Activated naive CD4-positive, alpha-beta T cell treated with anti-CD3 and anti-CD28 coated beads, Interleukin-2, amount 50 U/mL, for 16 hours (primary cell): ENCODE measurements at regions not wholly inside any gene's neighbourhood (a gene's known extent, or its start where the extent isn't known, plus 50 kb on each side); places are given as distances from the start of the nearest gene placed in this dataset.
"Not testable (repeated sequence)": the region's sequence is repeated elsewhere in the genome, so short reads cannot be mapped to it uniquely, and the experiment has no call there.

Experiments used
- DNase-seq: peaks from one replicate; pipeline ENCODE4 v3.0.0-alpha.2; 2020

DNA sequence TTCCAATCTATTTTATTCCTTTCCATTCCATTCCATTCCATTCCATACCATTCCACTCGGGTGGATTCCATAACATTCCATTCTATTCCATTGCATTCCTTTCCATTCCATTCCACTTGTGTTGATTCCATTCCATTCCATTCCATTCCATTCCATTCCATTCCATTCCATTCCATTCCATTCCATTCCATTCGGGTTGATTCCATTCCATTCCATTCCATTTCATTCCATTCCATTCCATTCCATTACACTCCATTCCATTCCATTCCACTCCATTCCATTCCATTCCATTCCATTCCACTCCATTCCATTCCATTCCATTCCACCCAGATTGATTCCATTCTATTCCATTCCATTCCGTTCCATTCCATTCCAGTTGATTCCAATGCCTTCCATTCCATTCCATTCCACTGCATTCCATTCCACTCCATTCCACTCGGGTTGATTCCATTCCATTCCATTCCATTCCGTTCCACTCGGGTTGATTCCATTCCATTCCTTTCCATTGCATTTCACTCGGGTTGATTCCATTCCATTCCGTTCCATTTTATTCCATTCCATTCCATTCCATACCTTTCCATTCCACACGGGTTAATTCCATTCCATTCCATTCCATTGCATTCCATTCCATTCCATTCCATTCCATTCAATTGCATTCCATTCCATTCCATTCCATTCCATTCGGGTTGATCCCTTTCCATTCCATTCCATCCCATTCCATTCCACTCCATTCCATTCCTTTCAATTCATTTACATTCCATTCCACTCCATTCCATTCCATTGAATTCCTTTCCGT, 168.4 kb downstream of the CWH43 start:
- DNase-seq, result not testable (repeated sequence)

DNA sequence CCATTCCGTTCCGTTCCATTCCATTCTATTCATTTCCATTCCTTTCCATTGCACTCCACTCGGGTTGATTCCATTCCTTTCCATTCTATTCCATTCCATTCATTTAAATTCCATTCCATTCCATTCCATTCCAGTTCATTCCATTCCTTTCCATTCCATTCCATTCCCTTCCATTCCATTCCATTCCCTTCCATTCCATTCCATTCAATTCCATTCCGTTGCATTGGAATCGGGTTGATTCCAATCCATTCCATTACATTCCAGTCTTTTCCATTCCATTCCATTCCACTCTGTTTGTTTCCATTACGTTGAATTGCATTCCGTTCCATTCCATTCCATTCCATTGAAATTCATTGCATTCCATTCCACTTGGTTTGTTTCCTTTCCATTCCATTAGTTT, 169.2 kb downstream of the CWH43 start:
- not testable (repeated sequence) for DNase-seq

DNA sequence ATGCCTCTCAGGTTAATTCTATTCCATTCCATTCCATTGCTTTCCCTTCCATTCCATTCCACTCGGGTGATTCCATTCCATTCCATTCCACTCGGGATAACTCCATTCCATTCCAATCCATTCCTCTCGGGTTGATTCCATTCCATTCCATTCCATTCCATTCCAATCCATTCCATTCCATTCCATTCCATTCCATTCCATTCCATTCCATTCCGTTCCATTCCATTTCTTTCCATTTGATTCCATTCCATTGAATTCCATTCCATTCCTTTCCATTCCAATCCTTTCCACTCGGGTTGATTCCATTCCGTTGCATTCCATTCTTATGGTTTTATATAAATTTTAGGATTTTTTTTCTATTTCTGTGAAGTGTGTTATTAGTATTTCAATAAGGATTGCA, 170.2 kb downstream of the CWH43 start:
- DNase-seq, result not testable (repeated sequence)

DNA sequence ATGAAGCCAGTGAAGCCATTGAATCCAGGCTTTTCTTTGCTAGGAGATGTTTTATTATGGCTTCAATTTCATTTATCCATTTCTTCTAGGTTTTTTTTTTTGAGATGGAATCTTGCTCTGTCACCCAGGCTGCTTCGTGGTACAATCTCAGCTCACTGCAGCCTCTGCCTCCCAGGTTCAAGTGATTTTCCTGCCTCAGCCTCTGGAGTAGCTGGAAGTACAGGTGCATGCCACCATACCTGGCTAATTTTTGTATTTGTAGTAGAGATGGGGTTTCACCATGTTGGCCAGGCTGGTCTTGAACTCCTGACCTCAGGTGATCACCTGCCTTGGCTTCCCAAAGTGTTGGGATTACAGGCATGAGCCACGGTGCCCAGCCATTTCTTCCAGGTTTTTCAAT, 171.6 kb downstream of the CWH43 start:
- not testable (repeated sequence) for DNase-seq

DNA sequence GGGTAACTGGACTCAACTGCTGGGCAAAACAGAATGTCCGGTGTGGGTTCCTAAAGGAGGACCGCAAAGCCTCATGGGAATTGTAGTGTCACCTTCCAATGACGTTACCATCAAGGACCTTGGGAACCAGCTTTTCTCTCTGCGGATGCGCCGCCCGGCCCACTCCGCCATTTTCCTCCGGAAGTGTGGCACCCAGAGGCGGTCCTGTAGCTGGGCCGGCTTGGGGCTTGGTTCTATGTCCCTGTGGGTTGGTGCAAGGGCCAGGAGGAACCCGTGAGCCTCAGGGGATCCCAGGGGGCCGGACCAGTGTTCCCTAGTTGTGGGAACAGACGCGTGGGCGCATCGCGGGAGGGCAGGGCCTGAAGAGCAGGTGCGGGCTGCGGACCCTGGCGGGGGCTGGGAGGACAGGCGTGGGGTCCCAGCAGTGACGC, 175.1 kb downstream of the CWH43 start:
- DNase-seq, result not testable (repeated sequence)

DNA sequence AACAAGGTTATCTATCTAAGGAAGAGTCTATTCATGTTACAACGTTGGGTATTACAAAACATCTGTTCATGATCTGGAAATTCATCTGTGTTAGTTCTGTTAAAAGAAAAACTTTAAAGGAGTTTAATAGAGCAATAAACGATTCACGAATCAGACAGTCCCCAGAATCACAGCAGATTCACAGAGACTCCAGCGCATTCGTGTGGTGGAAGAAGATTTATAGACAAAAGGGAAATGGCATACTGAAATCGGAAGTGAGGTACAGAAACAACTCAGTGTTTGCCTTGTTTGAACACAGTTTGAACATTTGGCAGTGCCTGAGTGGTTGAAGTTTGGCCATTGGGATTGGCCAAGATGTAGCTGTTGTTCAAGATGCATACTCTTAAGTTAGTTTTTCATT, 178.8 kb downstream of the CWH43 start:
- DNase-seq, result not testable (repeated sequence)

DNA sequence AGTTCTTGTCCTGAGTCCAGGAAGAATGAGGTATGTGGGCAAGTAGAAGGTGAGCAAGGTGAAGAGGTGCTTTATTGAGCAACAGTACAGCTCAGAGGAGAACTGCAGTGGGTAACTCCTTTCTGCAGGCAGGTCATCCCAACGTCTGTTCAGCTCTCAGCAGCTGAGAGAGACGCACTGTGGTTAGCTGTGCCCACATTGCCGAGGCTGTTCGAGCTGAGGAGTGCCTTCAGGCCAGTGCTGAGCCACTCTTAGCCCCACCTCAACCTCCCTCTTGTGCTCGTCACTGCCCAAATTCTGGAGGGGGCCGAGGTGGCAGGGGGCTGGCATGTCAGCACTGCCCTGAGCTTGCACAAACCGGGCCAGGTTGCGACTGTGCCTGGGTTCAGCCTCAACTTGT, 191.8 kb downstream of the CWH43 start:
- not testable (repeated sequence) for DNase-seq

DNA sequence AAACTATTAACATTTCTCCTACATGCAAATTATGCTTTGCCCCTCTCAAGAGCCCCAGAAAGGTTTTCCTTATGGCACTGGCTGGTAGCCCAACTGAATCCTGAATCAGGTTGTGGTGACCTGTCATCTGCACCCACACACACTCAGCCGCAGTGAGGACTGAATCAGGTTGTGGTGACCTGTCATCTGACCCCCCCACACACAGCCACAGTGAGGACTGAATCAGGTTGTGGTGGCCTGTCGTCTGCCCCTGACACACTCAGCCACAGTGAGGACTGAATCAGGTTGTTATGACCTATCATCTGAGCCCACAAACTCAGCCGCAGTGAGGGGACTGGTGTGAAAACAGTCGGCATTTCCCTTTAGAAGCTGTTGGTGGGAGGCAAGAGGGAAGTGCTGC, 195.0 kb downstream of the CWH43 start:
- DNase-seq, result not testable (repeated sequence)

DNA sequence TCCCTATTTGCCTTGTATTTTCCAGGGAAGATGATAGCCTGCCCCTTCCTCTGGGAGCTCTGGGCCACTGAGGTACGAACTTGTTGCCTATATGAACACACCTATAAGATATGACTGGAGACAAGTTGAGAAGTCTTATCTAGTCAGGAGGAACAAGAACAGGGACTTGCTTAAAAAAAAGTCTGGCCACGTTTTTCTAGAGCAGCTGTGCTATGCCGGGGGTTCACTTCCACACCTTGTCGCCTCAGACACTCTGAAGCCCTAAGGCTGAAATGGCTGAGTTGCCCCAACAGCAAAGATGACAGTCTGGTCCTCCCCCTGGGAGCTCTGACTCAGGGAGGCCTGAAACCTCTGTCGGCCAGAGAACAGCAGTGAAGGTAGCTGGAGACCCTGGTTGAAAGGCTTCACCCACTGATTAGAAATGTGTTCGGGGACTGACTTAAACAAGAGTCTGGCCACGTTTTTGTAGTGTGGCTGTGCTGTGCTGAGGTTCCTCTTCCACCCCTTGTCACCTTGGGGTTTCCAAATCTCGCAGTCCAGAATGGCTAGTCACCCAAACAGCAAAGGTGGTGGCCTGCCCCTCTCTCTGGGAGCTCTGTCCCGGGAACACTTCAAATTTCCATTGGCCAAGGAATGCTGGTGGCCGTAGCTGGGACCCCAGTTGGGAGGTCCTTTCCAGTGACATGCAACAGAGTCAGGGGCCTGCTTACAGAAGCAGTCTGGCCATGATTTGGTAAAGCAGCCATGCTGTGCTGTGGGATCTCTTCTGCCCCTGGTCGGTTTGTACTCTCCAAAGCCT, 225.5 kb downstream of the CWH43 start:
- DNase-seq, result not testable (repeated sequence)

DNA sequence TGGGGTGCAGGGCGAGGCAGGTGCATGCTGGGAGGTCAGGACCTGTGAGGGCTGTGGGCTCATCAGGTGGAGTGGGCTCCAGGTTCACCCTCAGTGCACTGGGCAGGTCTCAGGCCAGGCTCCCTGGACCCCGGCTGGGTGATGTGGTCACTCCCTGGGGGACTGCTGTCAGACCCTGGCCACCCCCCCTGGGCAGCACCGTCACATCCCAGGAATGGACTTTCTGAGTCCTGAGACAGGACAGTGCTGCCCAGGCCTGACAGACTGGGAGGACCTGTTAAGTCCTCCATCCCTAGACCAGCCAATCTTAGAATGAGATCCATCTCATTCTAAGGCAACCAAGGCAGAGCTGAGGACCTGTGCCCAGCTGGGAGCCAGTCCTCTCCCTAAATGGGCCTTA, 227.2 kb downstream of the CWH43 start:
- not testable (repeated sequence) for DNase-seq

DNA sequence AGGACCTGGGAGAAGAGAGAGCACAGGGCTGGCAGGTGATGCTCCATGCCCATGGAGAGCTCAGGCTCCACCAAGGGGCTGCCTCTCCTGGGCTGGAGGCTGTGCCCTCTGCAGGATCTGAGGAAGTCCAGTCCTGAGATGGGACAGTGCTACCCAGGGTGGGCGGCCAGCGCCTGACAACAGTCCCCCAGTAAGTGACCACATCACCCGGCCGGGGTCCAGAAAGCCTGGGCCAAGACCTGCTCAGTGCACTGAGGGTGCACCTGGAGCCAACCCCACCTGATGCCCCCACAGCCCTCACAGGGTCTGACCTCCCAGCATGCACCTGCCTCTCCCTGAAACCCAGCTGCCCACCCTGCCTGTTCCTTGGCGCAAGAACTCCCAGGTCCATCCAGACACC, 227.7 kb downstream of the CWH43 start:
- not testable (repeated sequence) for DNase-seq

DNA sequence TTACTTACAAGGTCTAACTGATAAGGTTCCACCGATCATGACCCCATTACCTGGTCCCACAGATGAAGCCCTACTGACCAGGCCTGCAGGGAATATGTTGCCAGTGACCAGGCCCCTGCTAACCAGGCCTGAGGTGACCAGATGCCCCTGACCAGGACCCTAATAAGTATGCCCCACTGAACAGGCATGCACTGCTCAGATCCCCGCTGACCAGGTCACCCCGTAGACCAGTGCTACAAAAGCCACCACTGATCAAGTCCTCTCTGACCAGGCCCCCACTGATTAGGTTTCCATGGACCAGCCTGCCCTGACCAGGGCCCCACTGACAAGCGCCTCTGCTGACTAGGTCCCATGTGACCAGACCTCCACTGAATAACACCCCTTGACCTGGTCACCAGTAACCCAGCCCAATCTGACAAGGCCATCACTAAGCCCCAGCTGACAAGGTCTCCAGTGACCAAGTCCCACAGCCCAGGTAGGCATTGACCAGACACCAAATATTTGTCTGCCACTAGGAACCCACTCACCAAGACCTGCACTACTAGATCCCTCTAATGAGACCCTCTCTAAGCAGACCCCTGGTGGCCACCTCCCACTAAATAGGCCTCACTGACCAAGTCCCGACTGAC, 228.5 kb downstream of the CWH43 start:
- DNase-seq, result not testable (repeated sequence)

DNA sequence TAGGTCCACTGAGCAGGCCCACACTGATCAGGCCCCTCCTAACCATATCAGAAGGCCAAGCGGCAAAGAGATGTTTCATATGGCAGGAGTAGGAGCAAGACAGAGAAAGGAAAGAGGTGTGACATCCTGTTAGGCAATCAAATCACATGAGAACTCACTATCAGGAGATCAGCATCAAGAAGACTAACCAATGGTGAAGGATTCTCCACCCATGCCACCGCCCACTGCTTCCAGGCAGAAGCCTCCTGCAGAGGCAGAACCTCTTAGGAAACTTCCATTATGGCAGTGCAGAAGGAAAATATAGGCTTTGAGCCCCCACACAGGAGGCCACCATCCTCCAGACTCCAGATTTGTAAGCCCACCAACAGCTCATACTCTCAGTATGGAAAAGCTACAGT, 229.0 kb downstream of the CWH43 start:
- not testable (repeated sequence) for DNase-seq

DNA sequence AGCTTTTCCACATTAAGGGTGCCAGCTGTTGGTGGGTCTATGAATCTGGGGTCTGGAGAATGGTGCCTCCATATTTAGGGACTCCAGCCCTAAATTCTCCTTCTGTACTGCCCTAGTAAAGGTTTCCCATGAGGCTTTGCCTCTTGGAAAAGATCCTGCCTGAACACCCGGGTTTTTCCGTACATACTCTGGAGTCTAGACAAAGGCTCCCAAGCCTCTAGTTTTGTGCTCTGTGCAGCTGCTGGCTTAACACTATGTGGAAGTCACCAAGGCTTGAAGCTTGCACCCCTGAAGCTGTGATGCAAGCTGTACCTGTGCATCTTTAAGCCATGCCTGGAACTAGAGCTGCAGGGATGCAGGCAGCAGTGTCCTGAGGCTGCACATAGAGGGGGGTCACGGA, 230.5 kb downstream of the CWH43 start:
- DNase-seq, result not testable (repeated sequence)

DNA sequence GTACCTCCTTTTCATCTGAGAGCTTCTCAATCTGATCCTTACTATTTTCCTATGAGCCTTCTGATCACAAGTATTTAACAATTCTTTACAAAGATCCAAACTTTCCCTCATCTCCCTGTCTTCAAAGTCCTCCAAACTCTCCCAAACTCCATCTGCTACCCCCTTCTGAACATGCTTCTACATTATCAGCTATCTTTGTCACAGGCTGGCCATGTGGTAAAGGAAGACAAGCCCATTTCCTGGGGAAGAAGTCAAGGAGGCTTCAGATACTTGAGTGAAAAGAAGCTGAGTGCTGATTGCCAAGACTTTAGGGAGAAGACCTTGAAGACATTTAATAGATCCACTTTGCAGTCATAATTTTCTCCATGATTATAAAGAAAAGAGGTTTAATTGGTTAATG, 231.4 kb downstream of the CWH43 start:
- no peak for DNase-seq

DNA sequence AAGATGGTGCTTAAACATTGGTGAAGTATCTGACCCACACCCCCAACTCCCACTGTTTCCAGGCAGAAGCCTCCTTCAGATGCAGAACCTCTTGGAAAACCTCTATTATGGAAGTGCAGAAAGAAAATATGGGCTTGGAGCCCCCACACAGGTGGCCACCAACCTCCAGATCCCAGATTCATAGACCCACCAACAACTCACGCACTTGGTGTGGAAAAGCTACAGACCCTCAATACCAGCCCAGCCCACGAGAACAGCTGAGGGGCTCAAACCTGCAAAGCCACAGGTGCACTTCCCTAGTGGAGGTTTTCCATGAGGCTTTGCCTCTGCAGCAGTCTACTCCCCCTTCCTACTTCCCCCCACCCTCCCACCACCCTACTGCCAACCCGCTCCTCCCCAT, 232.0 kb downstream of the CWH43 start:
- DNase-seq, result not testable (repeated sequence)

DNA sequence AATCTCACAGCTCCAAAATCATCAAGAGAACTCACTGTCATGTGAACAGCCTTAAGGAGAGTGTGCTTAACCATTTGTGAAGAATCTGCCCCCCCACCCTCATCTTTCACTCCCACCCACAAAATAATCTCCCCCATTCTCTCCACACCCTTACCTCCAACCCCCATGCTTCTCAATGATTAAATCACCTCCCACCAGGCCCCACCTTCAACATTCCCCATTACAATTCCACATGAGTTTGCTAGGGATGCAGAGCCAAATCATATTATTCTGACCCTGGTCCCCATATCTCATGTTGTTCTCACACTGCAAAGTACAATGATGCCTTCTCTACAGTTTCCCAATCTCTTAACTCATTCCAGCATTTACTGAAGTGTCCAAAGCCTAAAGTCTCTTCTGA, 232.9 kb downstream of the CWH43 start:
- DNase-seq, result not testable (repeated sequence)

DNA sequence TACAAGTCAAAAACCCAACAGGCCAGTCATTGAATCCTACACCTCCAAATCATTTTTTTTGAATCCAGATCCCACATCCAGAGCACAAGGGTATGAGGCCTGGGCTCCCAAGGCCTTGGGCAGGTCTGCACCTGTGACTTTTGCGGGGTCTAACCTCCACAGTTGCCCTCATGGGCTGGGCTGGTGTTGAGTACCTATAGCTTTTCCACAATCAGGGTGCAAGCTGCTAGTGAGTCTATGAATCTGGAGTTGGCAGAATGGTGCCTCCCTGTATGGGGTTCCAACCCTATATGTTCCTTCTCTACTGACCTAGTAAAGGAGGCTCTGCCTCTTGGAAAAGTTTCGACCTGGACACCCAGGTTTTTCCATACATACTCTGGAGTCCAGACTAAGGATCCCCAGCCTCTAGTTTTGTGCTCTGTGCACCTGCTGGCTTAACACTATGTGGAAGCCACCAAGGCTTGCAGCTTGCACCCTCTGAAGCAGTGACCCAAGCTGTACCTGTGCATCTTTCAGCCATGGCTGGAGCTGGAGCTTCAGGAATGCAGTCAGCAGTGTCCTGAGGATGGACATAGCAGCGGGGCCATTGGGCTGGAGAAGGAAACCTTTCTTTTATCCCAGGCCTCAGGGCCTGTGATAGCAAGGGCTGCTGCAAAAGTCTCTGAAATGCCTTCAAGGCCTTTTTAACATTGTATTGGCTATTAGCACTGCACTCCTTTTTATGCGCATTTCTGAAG, 233.6 kb downstream of the CWH43 start:
- DNase-seq, result not testable (repeated sequence)

DNA sequence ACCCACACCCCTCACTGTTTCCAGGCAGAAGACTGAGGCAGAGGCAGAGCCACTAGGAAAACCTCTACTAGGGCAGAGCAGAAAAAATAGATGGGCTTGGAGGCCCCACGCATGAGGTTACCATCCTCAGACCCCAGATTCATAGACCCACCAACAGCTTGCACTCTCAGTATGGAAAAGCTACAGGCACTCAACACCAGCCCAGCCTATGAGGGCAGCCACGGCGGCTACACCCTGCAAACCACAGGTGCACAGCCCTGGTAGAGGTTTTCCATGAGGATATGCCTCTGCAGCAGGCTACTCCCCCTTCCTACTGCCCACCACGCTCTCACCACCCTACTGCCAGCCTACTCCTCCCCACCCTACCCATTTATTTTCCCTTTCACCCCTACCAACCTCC, 235.1 kb downstream of the CWH43 start:
- no peak for DNase-seq

DNA sequence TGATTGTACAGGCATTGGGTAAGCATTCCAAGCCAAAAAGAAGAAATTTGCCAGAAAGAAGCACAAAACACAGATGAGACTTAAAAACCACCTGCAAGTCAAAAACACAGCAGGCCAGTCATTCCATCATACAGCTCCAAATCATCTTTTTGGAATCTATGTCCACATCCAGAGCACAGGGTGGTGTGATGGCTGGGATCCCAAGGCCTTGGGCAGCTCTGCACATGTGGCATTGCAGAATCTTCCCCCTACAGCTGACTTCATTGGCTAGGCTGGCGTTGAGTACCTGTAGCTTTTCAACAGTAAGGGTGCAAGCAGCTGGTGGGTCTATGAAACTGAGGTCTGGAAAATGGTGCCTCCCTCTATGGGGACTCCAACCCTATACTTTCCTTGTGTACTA, 236.7 kb downstream of the CWH43 start:
- DNase-seq, result not testable (repeated sequence)

DNA sequence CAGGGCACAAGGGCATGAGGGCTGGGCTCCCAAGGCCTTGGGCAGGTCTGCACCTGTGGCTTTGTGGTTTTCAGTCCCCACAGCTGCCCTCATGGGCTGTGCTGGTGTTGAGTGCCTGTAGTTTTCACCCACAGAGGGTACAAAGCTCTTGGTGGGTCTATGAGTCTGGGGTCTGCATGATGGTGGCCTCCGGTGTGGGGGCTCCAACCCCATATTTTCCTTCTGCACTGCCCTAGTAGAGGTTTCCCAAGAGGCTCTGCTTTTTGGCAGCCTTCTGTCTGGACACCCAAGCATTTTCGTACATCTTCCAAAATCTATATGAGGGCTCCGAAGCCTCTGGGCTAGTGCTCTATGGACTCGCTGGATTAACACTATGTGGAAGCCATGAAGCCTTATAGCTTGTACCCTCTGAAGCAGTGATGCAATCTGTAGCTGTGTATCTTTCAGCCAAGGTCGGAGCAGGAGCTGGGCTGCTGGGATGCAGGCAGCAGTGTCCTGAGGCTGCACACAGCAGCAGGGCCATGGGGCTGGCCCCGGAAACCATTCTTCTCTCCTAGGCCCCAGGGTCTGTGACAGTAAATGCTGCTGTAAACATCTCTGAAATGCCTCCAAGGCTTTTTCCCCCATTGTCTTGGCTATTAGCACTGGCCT, 240.3 kb downstream of the CWH43 start:
- not testable (repeated sequence) for DNase-seq

DNA sequence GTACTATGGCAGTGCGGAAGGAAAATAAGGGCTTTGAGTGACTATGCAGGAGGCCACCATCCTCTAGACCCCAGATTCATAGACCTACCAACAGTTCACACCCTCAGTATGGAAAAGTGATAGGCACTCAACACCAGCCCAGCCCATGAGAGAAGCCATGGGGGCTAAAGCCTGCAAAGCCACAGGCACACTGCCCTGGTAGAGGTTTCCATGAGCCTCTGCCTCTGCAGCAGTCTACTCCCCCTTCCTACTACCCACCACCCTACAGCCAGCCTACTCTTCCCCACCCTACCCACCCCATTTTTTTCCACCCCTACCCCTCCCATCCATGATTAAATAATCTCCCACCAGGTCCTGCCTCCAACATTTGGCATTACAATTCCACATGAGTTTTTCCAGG, 241.9 kb downstream of the CWH43 start:
- not testable (repeated sequence) for DNase-seq
